Activated CD4-positive, alpha-beta T cell treated with anti-CD3 and anti-CD28 coated beads, Interleukin-2, amount 50 U/mL, for 4 hours (primary cell): ENCODE measurements at regions not wholly inside any gene's neighbourhood (a gene's known extent, or its start where the extent isn't known, plus 50 kb on each side); places are given as distances from the start of the nearest gene placed in this dataset.
"Not testable (repeated sequence)": the region's sequence is repeated elsewhere in the genome, so short reads cannot be mapped to it uniquely, and the experiment has no call there.

Experiments
- DNase-seq, 2 experiments: peaks; one replicate each; pipeline ENCODE4 v3.0.0-alpha.2; 2020

DNA sequence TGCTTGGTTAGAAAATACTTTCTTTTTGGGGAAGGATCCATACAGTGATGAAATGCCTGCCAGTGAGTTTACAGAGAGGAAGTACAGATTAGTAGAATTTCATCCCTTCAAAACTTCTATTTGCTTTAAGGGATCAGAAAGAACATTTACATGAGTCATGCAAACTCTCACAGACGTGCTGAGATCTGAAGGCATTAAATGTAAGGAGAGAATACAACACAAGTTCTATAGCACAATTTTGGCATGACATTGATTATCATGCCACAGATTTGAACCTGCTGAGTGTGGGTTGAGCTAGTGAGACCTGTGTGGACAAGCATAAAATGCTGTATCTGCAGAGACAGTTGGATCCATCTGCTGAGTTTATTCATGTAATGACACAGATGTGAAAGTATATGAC is 613.6 kb upstream of the SEMA6A start:
- no peak for DNase-seq

GRCh38 chr5:117186751-117187150 is 612.1 kb upstream of the SEMA6A start:
- DNase-seq = no peak

GRCh38 chr5:117183326-117183725 is 608.7 kb upstream of the SEMA6A start:
- no peak for DNase-seq

- no peak for DNase-seq
Observed at GRCh38 chr5:117182104-117182503, 607.5 kb upstream of the SEMA6A start.

DNA sequence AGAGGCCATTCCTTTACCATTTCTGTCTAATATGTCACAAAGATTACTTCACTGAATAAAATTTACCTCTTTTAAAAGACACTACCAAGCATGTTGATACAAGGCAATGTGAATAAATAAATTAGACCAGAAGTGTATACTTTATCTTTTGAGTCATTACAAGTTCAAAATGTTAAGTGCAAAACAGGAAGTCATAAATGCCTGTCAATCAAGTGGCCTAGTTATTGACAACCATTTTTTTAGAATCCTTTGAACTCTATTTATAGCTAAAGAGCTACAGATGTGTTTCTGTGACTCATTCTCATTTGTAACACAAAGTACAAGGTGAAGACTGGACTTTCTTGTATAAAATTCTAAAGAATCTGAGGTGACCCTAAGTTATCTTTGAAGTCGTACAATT is 602.7 kb upstream of the SEMA6A start:
- no peak for DNase-seq

DNA sequence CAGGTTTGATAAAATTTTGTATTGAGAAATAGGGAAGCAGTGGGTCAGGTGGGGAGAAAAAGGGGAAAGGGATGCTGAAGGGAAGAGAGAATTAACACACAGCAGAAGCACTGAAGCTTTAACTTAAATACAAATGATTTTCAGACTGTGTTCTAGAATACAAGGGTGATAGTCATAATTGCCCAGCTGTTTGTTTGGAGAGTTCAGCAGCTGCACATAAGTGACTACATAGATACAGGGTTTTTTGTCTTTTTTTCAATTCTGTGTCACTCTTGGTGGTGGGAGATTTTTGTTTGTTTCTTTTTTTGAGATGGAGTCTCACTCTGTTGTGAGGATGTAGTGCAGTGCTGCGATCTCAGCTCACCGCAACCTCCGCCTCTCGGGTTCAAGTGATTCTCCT is 590.4 kb upstream of the SEMA6A start:
- no peak for DNase-seq

GRCh38 chr5:117161718-117162335 is 587.2 kb upstream of the SEMA6A start:
- DNase-seq = no peak

GRCh38 chr5:117160391-117160790 is 585.8 kb upstream of the SEMA6A start:
- DNase-seq = no peak

GRCh38 chr5:117149312-117149711 is 574.7 kb upstream of the SEMA6A start:
- no peak for DNase-seq

- DNase-seq = no peak
Observed at GRCh38 chr5:117144086-117144485, 569.5 kb upstream of the SEMA6A start.

- DNase-seq = no peak
Observed at GRCh38 chr5:117143406-117143805, 568.8 kb upstream of the SEMA6A start.

GRCh38 chr5:117138523-117138922 is 563.9 kb upstream of the SEMA6A start:
- no peak for DNase-seq

GRCh38 chr5:117135851-117136250 is 561.2 kb upstream of the SEMA6A start:
- DNase-seq = no peak

DNA sequence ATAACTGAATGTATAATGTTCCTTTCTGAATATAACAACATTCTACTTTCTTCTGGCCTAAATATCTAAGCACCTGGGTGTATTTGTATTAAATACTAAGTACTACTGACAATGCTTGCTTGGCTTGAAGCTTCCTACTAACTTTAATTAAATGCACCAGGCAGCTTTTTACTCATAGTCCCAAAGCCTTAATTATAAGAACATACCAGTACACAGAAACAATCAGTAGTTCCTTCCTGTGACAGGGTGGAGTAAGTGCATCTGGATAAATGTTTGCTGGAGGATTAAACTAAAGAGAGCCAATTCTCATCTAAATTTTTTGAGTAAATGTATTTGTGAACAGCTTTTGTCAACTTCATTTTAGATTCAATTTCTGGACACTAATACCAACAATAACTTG is 558.6 kb upstream of the SEMA6A start:
- DNase-seq = no peak

- DNase-seq = no peak
Observed at GRCh38 chr5:117131876-117132275, 557.3 kb upstream of the SEMA6A start.

DNA sequence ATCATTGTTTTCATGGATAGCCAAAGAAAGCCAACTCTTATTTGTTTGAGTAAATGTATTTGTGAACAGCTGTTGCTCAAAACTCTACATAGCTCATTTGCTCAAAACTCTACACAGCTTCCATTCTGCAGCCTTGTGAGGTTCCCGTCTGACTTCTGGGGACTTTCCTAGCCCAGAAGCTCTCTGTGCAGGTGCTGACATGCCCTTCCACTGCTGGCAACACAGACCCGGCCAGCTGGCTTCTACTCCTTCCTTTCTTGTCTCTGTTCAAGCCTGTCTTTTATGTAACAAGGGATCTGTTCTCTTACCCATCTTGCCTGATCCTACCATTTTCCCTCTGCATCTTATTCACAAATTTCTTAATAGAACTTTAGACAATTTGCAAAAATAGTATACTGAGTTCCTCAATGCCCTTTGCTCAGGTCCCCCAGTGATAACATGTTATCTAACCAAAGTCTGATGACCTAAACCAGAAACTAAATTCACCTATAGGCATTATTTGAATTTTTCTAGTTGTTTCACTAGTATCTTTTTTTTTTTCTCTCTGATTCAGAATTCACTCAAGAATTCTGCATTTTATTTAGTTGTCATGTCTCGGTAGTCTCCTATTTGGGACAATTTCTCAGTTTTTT is 556.5 kb upstream of the SEMA6A start:
- DNase-seq = no peak

GRCh38 chr5:117118499-117118898 is 543.9 kb upstream of the SEMA6A start:
- DNase-seq = no peak

DNA sequence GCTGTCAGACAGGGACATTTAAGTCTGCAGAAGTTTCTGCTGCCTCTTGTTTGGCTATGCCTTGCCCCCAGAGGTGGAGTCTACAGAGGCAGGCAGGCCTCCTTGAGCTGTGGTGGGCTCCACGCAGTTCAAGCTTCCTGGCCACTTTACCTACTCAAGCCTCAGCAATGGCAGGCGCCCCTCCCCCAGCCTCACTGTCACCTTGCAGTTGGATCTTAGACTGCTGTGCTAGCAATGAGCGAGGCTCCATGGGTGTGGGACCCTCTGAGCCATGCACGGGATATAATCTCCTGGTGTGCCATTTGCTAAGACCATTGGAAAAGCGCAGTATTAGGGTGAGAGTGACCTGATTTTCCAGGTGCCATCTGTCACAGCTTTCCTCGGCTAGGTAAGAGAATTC is 542.7 kb upstream of the SEMA6A start:
- DNase-seq = not testable (repeated sequence)

GRCh38 chr5:117110548-117110947 is 535.9 kb upstream of the SEMA6A start:
- DNase-seq = no peak

GRCh38 chr5:117107859-117108258 is 533.2 kb upstream of the SEMA6A start:
- DNase-seq = no peak

- no peak for DNase-seq
Observed at GRCh38 chr5:117103703-117104102, 529.1 kb upstream of the SEMA6A start.

DNA sequence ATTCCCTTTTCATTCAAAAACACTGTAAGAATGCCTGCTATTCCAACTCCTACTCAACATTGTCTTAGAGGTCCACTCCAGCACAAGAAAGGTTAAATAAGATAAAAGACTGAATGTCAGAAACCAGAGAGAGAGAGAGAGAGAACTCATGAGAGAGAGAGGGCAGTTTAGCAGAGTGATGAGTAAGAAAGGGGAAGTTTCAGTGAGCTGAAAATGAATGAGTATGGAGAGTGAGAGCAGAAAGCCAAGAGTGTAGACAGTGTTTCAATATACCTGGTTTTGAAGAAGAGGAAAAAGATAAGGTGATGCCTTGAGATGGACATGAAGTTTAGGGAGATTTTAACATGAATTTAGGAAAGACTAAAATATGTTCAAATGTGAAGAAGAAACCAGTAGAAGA is 528.0 kb upstream of the SEMA6A start:
- DNase-seq = no peak

DNA sequence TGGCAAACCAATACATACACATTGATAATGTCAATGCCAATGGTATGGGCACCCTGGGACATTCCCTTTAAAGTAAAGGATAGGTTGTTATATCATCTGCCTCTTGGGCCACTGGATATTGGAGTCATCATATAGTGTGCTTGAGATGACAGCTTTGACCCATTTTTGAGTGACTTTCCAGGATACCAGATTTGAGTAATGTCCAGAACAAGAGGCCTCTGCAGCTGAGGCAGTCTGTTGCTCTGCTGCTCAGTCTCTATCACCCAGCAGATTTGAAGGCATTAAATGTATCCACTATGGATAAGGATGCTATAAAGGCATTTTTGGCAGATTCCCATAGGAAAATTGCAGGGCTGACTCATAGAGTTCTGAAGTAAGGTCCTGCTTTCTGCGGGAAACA is 525.6 kb upstream of the SEMA6A start:
- DNase-seq = no peak

DNA sequence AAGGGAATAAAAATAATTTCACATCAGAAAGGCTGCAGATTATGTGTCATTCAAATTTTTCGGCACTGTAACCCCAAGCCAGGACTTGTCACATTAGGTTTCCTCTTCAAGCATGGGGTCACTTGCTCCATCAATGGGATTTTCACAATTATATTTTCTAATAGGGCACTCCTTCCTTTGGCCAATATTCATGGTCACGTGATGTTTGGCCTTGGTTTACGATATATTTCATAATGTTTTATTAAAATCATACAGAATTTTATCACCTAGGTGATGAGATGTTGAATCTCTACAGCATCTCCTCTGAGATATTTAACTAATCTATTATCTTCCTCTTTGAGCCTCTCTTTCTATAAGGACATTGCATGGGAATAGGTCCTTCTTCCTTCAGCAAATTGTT is 523.5 kb upstream of the SEMA6A start:
- no peak for DNase-seq
